H1 (cell line): ENCODE measurements at regions not wholly inside any gene's neighbourhood (a gene's known extent, or its start where the extent isn't known, plus 50 kb on each side); places are given as distances from the start of the nearest gene placed in this dataset.

Source experiments
- CEBPB ChIP-seq: IDR thresholded peaks from 2 replicates; pipeline ENCODE4 v1.6.1; 2012; ENCODE audit warnings: low read depth, low read length
- KDM1A ChIP-seq: fragments of 200-600, 300-600 bp; sonication (generic); IDR thresholded peaks from 2 replicates; pipeline ENCODE4 v1.7.1; 2016; ENCODE audit warnings: mild to moderate bottlenecking, low read length, borderline replicate concordance
- POLR2AphosphoS5 ChIP-seq: IDR thresholded peaks from 2 replicates; pipeline ENCODE4 v1.6.1; 2011; ENCODE audit warnings: low read depth, low read length
- TF ChIP-seq, protein P1 (sequence below): fragments of 300-600 bp; sonication (generic); IDR thresholded peaks from 2 replicates; pipeline ENCODE4 v1.7.1; 2012; ENCODE audit warnings: low read length, moderate library complexity, mild to moderate bottlenecking, inconsistent platforms; ENCODE audit not compliant: insufficient replicate concordance
- TF ChIP-seq, protein P2 (sequence below), 3 experiments: IDR thresholded peaks; 1 replicate in 2 of 3; 2 replicates in 1 of 3; pipeline versions ENCODE4 v1.5.1 to v1.6.1; 2011; ENCODE audit warnings: low read length in 3 of 3, mild to moderate bottlenecking in 3 of 3, inconsistent platforms in 2 of 3, low read depth in 1 of 3, moderate library complexity in 1 of 3; ENCODE audit not compliant: insufficient read depth in 1 of 3; ENCODE audit errors: control extremely low read depth in 1 of 3

DNA sequence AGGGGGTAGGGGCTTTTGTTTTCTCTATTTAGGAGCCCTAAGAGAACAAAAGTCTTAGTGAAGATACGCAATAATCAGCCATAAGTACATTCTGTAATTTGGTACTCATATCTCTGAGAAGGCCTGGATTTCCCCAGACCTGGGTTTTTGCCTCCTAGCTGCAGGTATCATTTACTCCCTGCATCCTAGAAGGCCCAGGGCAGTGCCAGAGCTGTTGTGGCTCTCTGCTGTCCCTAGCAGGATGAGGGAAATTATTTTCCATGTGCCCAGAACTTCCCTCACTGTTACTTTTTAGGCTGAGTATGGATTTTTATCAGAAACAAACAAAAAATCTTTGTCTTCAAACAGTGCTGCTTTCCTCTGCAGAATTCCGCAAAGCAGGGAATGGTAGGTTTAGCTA lies 192.5 kb upstream of the SYT1 start (continued):
- TF ChIP-seq, protein P1, sequence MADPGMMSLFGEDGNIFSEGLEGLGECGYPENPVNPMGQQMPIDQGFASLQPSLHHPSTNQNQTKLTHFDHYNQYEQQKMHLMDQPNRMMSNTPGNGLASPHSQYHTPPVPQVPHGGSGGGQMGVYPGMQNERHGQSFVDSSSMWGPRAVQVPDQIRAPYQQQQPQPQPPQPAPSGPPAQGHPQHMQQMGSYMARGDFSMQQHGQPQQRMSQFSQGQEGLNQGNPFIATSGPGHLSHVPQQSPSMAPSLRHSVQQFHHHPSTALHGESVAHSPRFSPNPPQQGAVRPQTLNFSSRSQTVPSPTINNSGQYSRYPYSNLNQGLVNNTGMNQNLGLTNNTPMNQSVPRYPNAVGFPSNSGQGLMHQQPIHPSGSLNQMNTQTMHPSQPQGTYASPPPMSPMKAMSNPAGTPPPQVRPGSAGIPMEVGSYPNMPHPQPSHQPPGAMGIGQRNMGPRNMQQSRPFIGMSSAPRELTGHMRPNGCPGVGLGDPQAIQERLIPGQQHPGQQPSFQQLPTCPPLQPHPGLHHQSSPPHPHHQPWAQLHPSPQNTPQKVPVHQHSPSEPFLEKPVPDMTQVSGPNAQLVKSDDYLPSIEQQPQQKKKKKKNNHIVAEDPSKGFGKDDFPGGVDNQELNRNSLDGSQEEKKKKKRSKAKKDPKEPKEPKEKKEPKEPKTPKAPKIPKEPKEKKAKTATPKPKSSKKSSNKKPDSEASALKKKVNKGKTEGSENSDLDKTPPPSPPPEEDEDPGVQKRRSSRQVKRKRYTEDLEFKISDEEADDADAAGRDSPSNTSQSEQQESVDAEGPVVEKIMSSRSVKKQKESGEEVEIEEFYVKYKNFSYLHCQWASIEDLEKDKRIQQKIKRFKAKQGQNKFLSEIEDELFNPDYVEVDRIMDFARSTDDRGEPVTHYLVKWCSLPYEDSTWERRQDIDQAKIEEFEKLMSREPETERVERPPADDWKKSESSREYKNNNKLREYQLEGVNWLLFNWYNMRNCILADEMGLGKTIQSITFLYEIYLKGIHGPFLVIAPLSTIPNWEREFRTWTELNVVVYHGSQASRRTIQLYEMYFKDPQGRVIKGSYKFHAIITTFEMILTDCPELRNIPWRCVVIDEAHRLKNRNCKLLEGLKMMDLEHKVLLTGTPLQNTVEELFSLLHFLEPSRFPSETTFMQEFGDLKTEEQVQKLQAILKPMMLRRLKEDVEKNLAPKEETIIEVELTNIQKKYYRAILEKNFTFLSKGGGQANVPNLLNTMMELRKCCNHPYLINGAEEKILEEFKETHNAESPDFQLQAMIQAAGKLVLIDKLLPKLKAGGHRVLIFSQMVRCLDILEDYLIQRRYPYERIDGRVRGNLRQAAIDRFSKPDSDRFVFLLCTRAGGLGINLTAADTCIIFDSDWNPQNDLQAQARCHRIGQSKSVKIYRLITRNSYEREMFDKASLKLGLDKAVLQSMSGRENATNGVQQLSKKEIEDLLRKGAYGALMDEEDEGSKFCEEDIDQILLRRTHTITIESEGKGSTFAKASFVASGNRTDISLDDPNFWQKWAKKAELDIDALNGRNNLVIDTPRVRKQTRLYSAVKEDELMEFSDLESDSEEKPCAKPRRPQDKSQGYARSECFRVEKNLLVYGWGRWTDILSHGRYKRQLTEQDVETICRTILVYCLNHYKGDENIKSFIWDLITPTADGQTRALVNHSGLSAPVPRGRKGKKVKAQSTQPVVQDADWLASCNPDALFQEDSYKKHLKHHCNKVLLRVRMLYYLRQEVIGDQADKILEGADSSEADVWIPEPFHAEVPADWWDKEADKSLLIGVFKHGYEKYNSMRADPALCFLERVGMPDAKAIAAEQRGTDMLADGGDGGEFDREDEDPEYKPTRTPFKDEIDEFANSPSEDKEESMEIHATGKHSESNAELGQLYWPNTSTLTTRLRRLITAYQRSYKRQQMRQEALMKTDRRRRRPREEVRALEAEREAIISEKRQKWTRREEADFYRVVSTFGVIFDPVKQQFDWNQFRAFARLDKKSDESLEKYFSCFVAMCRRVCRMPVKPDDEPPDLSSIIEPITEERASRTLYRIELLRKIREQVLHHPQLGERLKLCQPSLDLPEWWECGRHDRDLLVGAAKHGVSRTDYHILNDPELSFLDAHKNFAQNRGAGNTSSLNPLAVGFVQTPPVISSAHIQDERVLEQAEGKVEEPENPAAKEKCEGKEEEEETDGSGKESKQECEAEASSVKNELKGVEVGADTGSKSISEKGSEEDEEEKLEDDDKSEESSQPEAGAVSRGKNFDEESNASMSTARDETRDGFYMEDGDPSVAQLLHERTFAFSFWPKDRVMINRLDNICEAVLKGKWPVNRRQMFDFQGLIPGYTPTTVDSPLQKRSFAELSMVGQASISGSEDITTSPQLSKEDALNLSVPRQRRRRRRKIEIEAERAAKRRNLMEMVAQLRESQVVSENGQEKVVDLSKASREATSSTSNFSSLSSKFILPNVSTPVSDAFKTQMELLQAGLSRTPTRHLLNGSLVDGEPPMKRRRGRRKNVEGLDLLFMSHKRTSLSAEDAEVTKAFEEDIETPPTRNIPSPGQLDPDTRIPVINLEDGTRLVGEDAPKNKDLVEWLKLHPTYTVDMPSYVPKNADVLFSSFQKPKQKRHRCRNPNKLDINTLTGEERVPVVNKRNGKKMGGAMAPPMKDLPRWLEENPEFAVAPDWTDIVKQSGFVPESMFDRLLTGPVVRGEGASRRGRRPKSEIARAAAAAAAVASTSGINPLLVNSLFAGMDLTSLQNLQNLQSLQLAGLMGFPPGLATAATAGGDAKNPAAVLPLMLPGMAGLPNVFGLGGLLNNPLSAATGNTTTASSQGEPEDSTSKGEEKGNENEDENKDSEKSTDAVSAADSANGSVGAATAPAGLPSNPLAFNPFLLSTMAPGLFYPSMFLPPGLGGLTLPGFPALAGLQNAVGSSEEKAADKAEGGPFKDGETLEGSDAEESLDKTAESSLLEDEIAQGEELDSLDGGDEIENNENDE, result no peak
- no peak for TF ChIP-seq CEBPB
- no peak for TF ChIP-seq POLR2AphosphoS5
- TF ChIP-seq, protein P2, sequence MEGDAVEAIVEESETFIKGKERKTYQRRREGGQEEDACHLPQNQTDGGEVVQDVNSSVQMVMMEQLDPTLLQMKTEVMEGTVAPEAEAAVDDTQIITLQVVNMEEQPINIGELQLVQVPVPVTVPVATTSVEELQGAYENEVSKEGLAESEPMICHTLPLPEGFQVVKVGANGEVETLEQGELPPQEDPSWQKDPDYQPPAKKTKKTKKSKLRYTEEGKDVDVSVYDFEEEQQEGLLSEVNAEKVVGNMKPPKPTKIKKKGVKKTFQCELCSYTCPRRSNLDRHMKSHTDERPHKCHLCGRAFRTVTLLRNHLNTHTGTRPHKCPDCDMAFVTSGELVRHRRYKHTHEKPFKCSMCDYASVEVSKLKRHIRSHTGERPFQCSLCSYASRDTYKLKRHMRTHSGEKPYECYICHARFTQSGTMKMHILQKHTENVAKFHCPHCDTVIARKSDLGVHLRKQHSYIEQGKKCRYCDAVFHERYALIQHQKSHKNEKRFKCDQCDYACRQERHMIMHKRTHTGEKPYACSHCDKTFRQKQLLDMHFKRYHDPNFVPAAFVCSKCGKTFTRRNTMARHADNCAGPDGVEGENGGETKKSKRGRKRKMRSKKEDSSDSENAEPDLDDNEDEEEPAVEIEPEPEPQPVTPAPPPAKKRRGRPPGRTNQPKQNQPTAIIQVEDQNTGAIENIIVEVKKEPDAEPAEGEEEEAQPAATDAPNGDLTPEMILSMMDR (IDR thresholded peaks at IDR 0.05; ENCODE audit: control extremely low read depth in 1 of 3, insufficient read depth in 1 of 3, low read depth in 1 of 3, low read length in 3 of 3), result peak in 1 of 3 experiments; percentile 9; a peak in 1 of 4 replicates
- TF ChIP-seq KDM1A, result no peak
